Left colon (tissue), 2 donors: ENCODE measurements at regions not wholly inside any gene's neighbourhood (a gene's known extent, or its start where the extent isn't known, plus 50 kb on each side); places are given as distances from the start of the nearest gene placed in this dataset.

Source experiments
- ATAC-seq: fragments of 200-7000 bp; cut with Tn5 transposase; one replicate; pipeline ENCODE4 v1.9.1; 2020; ENCODE audit warnings: mild to moderate bottlenecking, moderate library complexity
- DNase-seq, 2 donors: peaks; one replicate each; pipeline ENCODE4 v3.0.0-alpha.2; 2020
- intact Hi-C, 2 donors: fragments of 100-400 bp; cut with DNase I in 1 of 2; cut with micrococcal nuclease in 1 of 2; formaldehyde crosslinking; loops; one replicate each; pipeline versions ENCODE4 v1.11.2 to v1.14.0; 2022; cut with DNase I, micrococcal nuclease
- donor health status: DM: no; HTN: no; CAD: no.
- donor health status: DM: yes; HTN: yes; CAD: no.

- intact Hi-C loops: loop anchor here in 1 of 2 donors (10.0 kb wide), 1 partner anchor 180 kb away; the partner anchor contains the start of gene CEBPB
- DNase-seq (no peak), ATAC-seq (no peak)
These were observed 135.6 kb upstream of the PTPN1 start for GRCh38 chr20:50374541-50375078.

DNA sequence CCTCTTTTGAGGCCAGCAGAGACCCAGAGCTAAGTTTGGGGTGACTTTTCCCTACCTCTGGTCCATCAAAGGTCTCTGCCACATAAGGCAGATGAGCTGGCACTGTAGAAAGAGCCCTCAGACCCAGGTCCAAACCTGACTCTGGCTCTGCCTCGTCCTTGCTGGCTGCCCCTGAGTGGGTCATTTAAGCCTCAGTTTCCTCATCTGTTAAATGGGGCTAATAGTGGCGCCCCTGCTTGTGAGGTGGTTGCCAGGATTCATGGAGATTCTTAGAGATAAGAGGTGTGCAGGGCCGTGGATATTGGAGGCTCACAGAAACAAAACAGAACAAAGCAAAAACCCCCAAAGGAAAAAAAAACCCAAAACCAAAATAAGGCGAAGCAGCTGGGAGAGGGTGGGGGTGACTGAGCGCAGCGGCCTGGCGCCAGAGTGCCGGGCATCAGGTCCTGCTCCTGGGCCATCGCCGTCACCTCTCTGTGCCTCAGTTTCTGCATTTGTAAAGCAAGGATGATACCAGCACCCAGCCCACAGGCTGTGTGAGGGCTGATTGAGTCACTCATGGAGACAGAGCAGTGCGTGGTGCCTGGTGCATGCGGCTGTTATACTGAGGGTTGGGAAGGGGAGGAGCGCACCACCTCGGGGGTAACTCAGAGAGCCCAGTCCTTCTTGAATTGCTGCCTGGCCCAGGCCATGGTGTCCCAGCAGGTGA, 133.8 kb upstream of the PTPN1 start:
- ATAC-seq: no peak
- intact Hi-C loops: loop anchor here in 1 of 2 donors (10.0 kb wide), 1 partner anchor 182 kb away; the partner anchor contains the start of gene CEBPB

GRCh38 chr20:50376888-50377459, 133.2 kb upstream of the PTPN1 start:
- no peak for DNase-seq
- no peak for ATAC-seq
- intact Hi-C loops: loop anchor here in 1 of 2 donors (10.0 kb wide), 1 partner anchor 182 kb away; the partner anchor contains the start of gene CEBPB

More for the DNA sequence above, 133.8 kb upstream of the PTPN1 start:
- no peak for DNase-seq

- intact Hi-C loops: loop anchor here in 1 of 2 donors (10.0 kb wide), 1 partner anchor 184 kb away; the partner anchor contains the start of gene CEBPB
- DNase-seq: no peak
- no peak for ATAC-seq
These were observed 131.8 kb upstream of the PTPN1 start for GRCh38 chr20:50378170-50379000.

GRCh38 chr20:50379049-50379990, 130.9 kb upstream of the PTPN1 start:
- intact Hi-C loops: loop anchor here in 1 of 2 donors (10.0 kb wide), 1 partner anchor 185 kb away; the partner anchor contains the start of gene CEBPB
- peak; percentile 89 to 92 for DNase-seq
- ATAC-seq: peak; percentile 71

GRCh38 chr20:50379991-50380696, 130.0 kb upstream of the PTPN1 start:
- ATAC-seq (no peak), DNase-seq (no peak)
- intact Hi-C loops: loop anchor here in 1 of 2 donors (10.0 kb wide), 1 partner anchor 185 kb away; the partner anchor contains the start of gene CEBPB

DNA sequence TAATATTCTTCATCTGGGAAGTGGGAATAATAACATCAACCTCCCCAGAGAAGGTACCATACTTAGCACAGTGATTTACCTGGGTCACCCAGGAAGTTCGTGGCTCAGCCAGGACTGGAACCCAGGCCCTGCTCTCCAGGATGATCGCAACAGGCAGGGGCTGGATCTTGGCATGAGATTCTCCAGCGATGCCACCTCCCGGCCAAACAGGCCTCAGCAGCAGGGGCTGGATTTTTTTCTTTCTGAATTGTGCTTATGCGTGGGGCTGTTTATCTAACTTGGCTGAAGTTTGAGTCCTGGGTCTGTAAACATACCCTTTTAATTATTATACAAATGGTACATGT, 129.5 kb upstream of the PTPN1 start:
- ATAC-seq (peak; percentile 14), DNase-seq (peak in 1 of 2 donors; percentile 54)
- intact Hi-C loops: no loop called here

- DNase-seq (no peak), ATAC-seq (no peak)
- intact Hi-C loops: no loop called here
These were observed 129.0 kb upstream of the PTPN1 start for GRCh38 chr20:50381075-50381732.

GRCh38 chr20:50381771-50382593, 128.2 kb upstream of the PTPN1 start:
- intact Hi-C loops: no loop called here
- DNase-seq (peak; percentile 57 to 58), ATAC-seq (peak; percentile 46)

DNA sequence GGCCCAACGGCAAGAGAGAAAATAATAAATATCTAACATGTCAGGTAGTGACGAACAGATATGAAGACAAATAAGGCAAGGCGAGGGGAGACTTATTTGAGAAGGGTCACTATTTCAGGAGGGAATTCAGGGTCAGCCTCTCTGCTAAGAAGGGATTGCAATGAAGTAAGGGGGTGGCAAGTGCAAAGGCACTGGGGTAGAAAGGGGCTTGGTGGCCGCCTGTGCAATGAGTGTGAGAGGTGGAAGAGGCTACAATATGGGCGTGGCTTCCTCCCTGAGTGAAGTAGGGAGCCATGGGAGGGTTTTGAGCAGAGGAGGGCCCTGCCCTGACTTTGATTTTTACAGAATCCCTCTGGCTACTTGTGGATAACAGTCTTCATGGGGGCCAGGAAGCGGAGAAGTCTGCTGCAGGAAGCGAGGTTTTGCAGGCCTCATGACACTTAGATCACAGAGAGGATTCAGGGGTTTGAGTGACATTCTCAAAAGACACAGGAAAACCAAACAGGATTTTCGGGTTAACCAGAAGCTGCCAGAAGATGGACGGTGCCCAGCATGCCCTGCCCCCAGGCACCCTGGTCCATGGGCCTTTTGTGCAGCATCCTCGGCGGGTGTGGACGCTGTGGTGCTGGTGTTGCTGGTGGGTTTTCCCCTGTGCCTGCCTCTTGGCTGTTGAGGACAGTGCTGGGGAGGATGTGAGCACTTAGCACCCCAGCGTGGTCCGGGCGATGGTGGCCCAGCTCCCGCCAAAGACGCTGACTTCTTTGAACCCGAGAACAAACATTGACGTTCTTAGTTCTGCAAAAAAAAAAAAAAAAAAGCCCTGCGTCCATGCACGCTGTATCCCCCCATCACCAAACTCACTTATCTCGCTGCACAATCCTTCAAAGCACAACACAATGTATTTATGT, 124.2 kb upstream of the PTPN1 start:
- intact Hi-C loops: no loop called here
- DNase-seq: no peak
- no peak for ATAC-seq

DNA sequence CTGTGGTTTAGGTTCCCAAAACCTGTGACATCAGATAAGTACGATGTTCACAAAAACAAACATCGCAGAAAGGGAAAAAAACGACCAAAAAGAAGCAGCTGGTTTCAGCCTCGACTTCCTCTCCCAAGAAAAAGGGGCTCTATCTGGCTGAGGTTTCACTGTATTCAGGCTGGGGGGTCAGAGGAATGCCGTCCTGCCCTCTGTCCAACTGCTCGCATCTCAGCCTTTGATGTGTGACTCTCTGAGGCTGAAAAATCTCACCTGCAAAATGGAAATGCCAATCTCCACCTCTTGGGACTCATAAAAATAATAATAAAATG, 123.6 kb upstream of the PTPN1 start:
- ATAC-seq (no peak), DNase-seq (no peak)
- intact Hi-C loops: no loop called here

- intact Hi-C loops: no loop called here
- ATAC-seq (no peak), DNase-seq (no peak)
These were observed 122.8 kb upstream of the PTPN1 start for GRCh38 chr20:50387218-50387995.

DNA sequence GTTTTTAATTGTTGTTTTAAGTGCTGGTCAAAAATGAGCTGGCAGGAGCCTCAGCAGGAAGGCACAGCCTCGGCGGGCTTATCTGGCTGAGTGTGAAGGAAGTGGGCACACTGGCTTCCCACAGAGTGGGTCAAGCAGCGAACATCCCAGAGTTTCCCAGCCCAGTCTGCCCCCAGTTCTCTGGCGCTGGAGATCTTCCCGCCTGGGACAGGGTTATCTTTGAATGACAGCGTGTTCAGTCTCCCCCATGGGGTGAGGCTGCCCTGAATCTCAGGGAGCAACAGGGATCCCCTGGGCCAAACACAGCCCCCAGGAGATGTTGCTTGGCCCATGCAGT, 122.2 kb upstream of the PTPN1 start:
- intact Hi-C loops: no loop called here
- ATAC-seq: no peak
- no peak for DNase-seq

GRCh38 chr20:50388733-50389437, 121.3 kb upstream of the PTPN1 start:
- no peak for DNase-seq
- peak; percentile 66 for ATAC-seq
- intact Hi-C loops: no loop called here
